SJCRH30 (cell line): ENCODE measurements at regions not wholly inside any gene's neighbourhood (a gene's known extent, or its start where the extent isn't known, plus 50 kb on each side); places are given as distances from the start of the nearest gene placed in this dataset.

Experiments used
- DNase-seq, 2 experiments: peaks; one replicate each; pipeline ENCODE4 v3.0.0-alpha.2; 2015 to 2020
- H3K27ac ChIP-seq: fragments of 250-450 bp; sonication (Bioruptor Pico); 2 replicates; pipeline ENCODE4 v1.5.1; 2020; ENCODE audit warnings: mild to moderate bottlenecking, moderate library complexity
- H3K27me3 ChIP-seq: fragments of 250-450 bp; sonication (Bioruptor Pico); 2 replicates; pipeline ENCODE4 v1.5.1; 2020; ENCODE audit warnings: mild to moderate bottlenecking, moderate library complexity
- H3K36me3 ChIP-seq: fragments of 250-450 bp; sonication (Bioruptor Pico); 2 replicates; pipeline ENCODE4 v1.5.1; 2020; ENCODE audit warnings: mild to moderate bottlenecking, moderate library complexity
- H3K4me1 ChIP-seq: fragments of 250-450 bp; sonication (Bioruptor Pico); 2 replicates; pipeline ENCODE4 v1.5.1; 2020; ENCODE audit warnings: mild to moderate bottlenecking, moderate library complexity
- H3K4me3 ChIP-seq: fragments of 250-450 bp; sonication (Bioruptor Pico); 2 replicates; pipeline ENCODE4 v1.5.1; 2020; ENCODE audit warnings: mild to moderate bottlenecking, moderate library complexity
- H3K9me3 ChIP-seq: fragments of 250-450 bp; sonication (Bioruptor Pico); replicated peaks from 2 replicates; pipeline ENCODE4 v1.5.1; 2020; ENCODE audit warnings: mild to moderate bottlenecking, moderate library complexity

DNA sequence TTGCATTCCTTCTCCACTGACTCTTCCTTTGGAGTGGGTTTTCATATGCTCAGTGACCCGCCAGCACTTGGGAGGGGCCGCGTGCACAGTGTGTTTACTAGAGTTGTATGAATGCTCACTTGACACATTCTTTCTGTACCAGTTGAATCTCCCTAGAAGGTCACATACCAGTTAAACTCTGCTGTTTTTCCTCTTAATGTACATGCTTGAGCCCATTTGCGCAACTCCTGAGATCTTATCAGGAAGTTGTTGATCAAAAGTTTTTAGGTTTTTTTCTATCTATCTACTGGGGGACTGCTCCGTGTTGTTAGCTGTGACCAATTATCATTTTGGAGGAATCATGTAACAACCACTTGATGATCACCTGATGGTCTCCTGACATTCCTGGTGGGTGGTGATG, 392.7 kb downstream of the CDH9 start:
- Histone ChIP-seq H3K27me3 (no peaks in the 10 kb centered on the region), H3K36me3 (no peaks in the 10 kb centered on the region), H3K27ac (no peak overlapping the region), H3K9me3 (no peaks in the 10 kb centered on the region), H3K4me3 (no peak overlapping the region), H3K4me1 (no peaks in the 10 kb centered on the region; the same call in 1 of the 2 replicates)
- no peak for DNase-seq

DNA sequence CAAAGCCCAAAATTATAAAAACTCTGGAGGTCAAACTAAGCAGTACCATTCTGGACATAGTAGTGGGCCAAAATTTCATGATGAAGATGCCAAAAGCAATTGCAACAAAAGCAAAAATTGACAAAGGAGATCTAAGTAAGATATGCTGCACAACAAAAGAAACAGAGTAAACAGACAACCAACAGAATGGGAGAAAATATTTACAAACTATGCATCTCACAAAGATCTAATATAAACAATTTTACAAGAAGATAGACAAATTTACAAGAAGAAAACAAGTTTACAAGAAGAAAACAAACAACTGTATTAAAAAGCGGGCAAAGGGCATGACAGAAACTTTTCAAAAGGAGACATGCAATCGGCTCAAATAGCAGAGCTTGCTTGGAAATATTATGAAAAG, 396.9 kb downstream of the CDH9 start:
- Histone ChIP-seq H3K27me3 (no peaks in the 10 kb centered on the region), H3K27ac (no peak overlapping the region), H3K4me3 (no peak overlapping the region), H3K4me1 (no peaks in the 10 kb centered on the region), H3K36me3 (no peaks in the 10 kb centered on the region), H3K9me3 (no peaks in the 10 kb centered on the region)
- DNase-seq = no peak

GRCh38 chr5:26625099-26625498, 413.3 kb downstream of the CDH9 start:
- no peaks in the 10 kb centered on the region for H3K36me3 ChIP-seq
- no peak overlapping the region for H3K4me3 ChIP-seq
- no peak overlapping the region for H3K27ac ChIP-seq
- H3K27me3 ChIP-seq = no peaks in the 10 kb centered on the region
- no peak for DNase-seq
- no peaks in the 10 kb centered on the region for H3K9me3 ChIP-seq
- H3K4me1 ChIP-seq = no peaks in the 10 kb centered on the region

DNA sequence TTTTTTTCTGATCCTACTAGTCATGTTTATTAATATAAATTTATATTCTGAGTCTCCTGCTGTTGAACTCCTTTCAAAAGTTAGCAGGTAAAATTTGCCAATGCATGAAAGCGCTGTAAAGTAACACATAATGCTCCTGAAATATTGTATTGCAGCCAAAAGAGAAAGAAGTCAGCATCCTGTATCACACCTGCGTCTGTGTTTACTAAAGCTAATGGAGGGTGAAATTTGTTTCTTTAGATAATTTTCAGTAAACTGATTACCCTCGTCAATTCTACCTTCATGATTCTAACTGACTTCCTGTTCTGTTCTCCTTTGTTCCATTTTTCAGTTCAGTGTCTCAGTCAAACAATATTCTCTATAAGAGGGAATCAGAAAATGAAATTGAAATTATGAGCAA, 415.4 kb downstream of the CDH9 start:
- Histone ChIP-seq H3K4me1 (no peaks in the 10 kb centered on the region), H3K9me3 (no peaks in the 10 kb centered on the region), H3K4me3 (no peak overlapping the region), H3K27ac (no peak overlapping the region), H3K36me3 (no peaks in the 10 kb centered on the region), H3K27me3 (no peaks in the 10 kb centered on the region)
- DNase-seq = no peak

DNA sequence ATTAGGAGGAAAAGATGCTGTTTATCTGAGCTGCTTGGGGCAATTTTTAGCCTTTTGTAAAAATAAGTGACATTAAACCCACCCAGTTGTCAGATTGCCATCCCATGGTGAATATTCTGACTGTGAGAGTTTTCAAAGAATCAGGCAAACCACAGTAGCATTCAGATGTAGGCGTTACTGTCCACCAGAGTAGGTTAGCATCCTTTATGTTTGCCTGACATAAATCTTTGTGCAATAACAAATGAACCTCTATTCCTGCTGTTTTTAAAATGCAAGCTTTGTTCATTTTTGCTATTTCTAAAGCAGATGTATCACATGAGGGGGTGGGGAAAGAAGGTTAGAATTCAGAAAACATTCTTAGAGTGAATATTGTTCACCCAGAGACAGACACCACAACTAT, 427.8 kb downstream of the CDH9 start:
- no peak for DNase-seq
- no peaks in the 10 kb centered on the region for H3K36me3 ChIP-seq
- H3K27me3 ChIP-seq = no peaks in the 10 kb centered on the region
- no peak overlapping the region for H3K4me3 ChIP-seq
- no peaks in the 10 kb centered on the region for H3K9me3 ChIP-seq
- H3K27ac ChIP-seq = no peak overlapping the region
- no peaks in the 10 kb centered on the region for H3K4me1 ChIP-seq

GRCh38 chr5:26601563-26601962, 436.8 kb downstream of the CDH9 start:
- no peak for DNase-seq
- Histone ChIP-seq H3K9me3 (no peaks in the 10 kb centered on the region), H3K27me3 (no peaks in the 10 kb centered on the region), H3K27ac (no peak overlapping the region), H3K4me3 (no peak overlapping the region), H3K4me1 (no peaks in the 10 kb centered on the region), H3K36me3 (no peaks in the 10 kb centered on the region)

DNA sequence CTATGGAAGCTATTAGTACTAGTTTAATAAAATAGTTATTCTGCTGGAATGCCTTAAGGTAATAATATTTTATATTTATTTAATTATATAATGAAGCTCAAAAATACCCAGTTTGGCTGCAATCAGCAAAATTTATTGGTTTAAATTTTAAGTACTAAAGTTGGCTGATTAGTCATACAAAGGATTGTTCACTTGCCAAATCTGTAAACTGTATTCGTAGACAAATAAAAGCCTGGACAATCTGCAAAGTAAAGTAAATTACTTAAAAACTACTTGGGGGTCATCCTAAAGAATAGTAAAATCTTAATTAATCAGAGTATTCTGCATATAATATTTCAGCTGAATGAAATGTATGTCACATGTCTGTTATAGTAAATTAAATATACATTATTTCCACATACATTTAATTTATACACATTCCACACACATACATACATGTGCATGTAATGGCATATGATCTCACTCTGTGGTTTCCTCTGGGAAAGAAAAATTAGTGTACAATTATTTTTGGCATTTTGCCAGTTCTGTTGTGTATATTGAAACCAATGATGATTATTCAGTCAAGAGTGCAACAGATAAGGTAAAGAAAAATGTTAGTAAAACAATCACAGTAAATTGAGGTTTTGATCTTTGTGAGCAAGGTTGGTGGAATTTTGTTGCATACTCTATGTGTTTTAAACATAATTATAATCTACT, 455.9 kb downstream of the CDH9 start:
- H3K36me3 ChIP-seq = no peaks in the 10 kb centered on the region
- no peaks in the 10 kb centered on the region for H3K27me3 ChIP-seq
- H3K27ac ChIP-seq = no peak overlapping the region
- H3K9me3 ChIP-seq = no peaks in the 10 kb centered on the region
- H3K4me3 ChIP-seq = no peak overlapping the region
- peak in 1 of 2 experiments; percentile 20 for DNase-seq
- H3K4me1 ChIP-seq = no peaks in the 10 kb centered on the region

- no peaks in the 10 kb centered on the region for H3K36me3 ChIP-seq
- no peaks in the 10 kb centered on the region for H3K4me1 ChIP-seq
- DNase-seq = no peak
- H3K27me3 ChIP-seq = no peaks in the 10 kb centered on the region
- no peak overlapping the region for H3K4me3 ChIP-seq
- no peaks in the 10 kb centered on the region for H3K9me3 ChIP-seq
- H3K27ac ChIP-seq = no peak overlapping the region
Observed at GRCh38 chr5:26579712-26580111, 458.7 kb downstream of the CDH9 start.

- no peak for DNase-seq
- H3K9me3 ChIP-seq = no peaks in the 10 kb centered on the region
- H3K4me1 ChIP-seq = no peaks in the 10 kb centered on the region
- no peak overlapping the region for H3K27ac ChIP-seq
- H3K27me3 ChIP-seq = no peaks in the 10 kb centered on the region
- H3K4me3 ChIP-seq = no peak overlapping the region
- H3K36me3 ChIP-seq = no peaks in the 10 kb centered on the region
Observed at GRCh38 chr5:26578002-26578401, 460.4 kb downstream of the CDH9 start.

DNA sequence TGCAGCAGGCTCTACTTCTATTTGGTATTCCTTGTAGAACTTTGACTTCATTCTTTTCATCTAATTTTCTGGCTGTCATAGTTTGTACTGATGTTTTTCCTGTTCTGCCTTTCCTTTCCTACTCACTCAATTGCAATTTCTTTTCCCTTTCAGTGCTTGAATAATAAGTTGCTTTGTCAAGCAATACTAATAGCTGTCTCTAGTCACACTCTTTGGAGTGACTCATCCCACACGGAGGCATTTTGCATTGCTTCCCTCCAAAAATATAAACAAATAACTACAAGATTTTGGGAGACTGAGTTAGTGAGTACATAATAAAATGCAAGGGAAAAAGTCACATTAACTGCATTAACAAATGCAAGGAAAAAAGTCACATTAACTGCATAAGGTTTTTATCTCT, 465.9 kb downstream of the CDH9 start:
- H3K27me3 ChIP-seq = no peaks in the 10 kb centered on the region
- H3K27ac ChIP-seq = no peak overlapping the region
- DNase-seq = no peak

GRCh38 chr5:26569929-26570258, 468.5 kb downstream of the CDH9 start:
- no peak for DNase-seq
- Histone ChIP-seq H3K27me3 (no peaks in the 10 kb centered on the region), H3K4me3 (no peak overlapping the region), H3K4me1 (no peaks in the 10 kb centered on the region), H3K9me3 (no peaks in the 10 kb centered on the region), H3K27ac (no peak overlapping the region), H3K36me3 (no peaks in the 10 kb centered on the region)

More for the DNA sequence above, 465.9 kb downstream of the CDH9 start:
- no peaks in the 10 kb centered on the region for H3K9me3 ChIP-seq
- H3K4me1 ChIP-seq = no peaks in the 10 kb centered on the region
- no peak overlapping the region for H3K4me3 ChIP-seq
- no peaks in the 10 kb centered on the region for H3K36me3 ChIP-seq

GRCh38 chr5:26569241-26569928, 469.0 kb downstream of the CDH9 start:
- Histone ChIP-seq H3K4me3 (no peak overlapping the region), H3K4me1 (no peaks in the 10 kb centered on the region), H3K27ac (no peak overlapping the region), H3K9me3 (no peaks in the 10 kb centered on the region), H3K36me3 (no peaks in the 10 kb centered on the region), H3K27me3 (no peaks in the 10 kb centered on the region)
- DNase-seq = no peak

GRCh38 chr5:26568316-26568715, 470.1 kb downstream of the CDH9 start:
- Histone ChIP-seq H3K4me3 (no peak overlapping the region), H3K36me3 (no peaks in the 10 kb centered on the region), H3K27ac (no peak overlapping the region), H3K9me3 (no peaks in the 10 kb centered on the region), H3K27me3 (no peaks in the 10 kb centered on the region), H3K4me1 (no peaks in the 10 kb centered on the region)
- DNase-seq = no peak

DNA sequence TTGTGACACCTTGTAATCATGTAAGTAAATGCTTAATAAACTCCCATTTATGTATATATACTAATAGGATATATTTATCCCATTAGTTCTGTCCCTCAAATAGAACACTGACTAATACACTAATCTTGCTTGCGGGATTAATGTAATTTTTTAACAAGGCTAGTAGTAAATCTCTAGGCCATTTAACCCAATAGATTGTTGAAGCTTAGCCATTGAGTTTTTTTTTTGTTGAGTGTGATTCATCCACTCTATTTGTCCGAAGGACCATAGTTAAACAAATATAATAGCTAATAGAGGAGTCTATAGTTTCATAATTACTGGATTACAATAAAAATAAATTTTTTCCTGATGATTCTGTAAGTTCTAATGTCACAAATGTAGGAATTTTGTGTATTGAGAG, 474.4 kb downstream of the CDH9 start:
- DNase-seq = no peak
- Histone ChIP-seq H3K36me3 (no peaks in the 10 kb centered on the region), H3K4me1 (no peaks in the 10 kb centered on the region), H3K27me3 (no peaks in the 10 kb centered on the region), H3K9me3 (no peaks in the 10 kb centered on the region), H3K27ac (no peak overlapping the region), H3K4me3 (no peak overlapping the region)

GRCh38 chr5:26553079-26553478, 485.3 kb downstream of the CDH9 start:
- Histone ChIP-seq H3K27ac (no peak overlapping the region), H3K27me3 (no peaks in the 10 kb centered on the region), H3K9me3 (no peaks in the 10 kb centered on the region), H3K4me3 (no peak overlapping the region), H3K4me1 (no peaks in the 10 kb centered on the region), H3K36me3 (no peaks in the 10 kb centered on the region)
- DNase-seq = peak in 1 of 2 experiments; percentile 17

- no peaks in the 10 kb centered on the region for H3K27me3 ChIP-seq
Observed at GRCh38 chr5:26543987-26544386, 494.4 kb downstream of the CDH9 start.

More at GRCh38 chr5:26543987-26544386, 494.4 kb downstream of the CDH9 start:
- H3K4me1 ChIP-seq = no peaks in the 10 kb centered on the region
- no peak for DNase-seq
- H3K4me3 ChIP-seq = no peak overlapping the region
- no peaks in the 10 kb centered on the region for H3K36me3 ChIP-seq
- H3K27ac ChIP-seq = no peak overlapping the region
- no peaks in the 10 kb centered on the region for H3K9me3 ChIP-seq
